GM21723 (cell line): ENCODE measurements at regions not wholly inside any gene's neighbourhood (a gene's known extent, or its start where the extent isn't known, plus 50 kb on each side); places are given as distances from the start of the nearest gene placed in this dataset.

Experiments
- ATAC-seq: cut with Tn5 transposase; IDR thresholded peaks from one replicate; pipeline ENCODE4 v1.9.1; 2021; ENCODE audit warnings: mild to moderate bottlenecking, moderate library complexity; ENCODE audit not compliant: unreplicated experiment

DNA sequence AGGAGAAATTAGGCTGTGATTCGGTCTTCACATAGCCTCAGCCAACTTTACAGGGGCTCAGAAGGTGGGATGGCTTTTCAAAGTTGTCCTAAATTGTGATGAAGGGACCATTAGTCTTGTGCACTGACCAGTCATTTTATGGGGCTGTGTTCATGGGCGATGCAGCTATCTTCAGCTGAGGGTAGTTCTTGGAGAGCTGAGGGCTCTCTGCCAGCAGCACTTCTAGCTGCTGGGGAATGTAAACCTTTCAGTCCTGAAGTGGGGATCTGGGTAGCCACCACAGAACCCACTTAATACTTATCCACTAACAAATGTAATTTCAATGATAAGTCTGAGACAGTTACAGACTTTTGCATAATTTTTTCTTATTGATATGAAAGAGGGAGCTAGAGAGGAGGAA lies 270.6 kb downstream of the AEBP2 start:
- no peak for ATAC-seq

DNA sequence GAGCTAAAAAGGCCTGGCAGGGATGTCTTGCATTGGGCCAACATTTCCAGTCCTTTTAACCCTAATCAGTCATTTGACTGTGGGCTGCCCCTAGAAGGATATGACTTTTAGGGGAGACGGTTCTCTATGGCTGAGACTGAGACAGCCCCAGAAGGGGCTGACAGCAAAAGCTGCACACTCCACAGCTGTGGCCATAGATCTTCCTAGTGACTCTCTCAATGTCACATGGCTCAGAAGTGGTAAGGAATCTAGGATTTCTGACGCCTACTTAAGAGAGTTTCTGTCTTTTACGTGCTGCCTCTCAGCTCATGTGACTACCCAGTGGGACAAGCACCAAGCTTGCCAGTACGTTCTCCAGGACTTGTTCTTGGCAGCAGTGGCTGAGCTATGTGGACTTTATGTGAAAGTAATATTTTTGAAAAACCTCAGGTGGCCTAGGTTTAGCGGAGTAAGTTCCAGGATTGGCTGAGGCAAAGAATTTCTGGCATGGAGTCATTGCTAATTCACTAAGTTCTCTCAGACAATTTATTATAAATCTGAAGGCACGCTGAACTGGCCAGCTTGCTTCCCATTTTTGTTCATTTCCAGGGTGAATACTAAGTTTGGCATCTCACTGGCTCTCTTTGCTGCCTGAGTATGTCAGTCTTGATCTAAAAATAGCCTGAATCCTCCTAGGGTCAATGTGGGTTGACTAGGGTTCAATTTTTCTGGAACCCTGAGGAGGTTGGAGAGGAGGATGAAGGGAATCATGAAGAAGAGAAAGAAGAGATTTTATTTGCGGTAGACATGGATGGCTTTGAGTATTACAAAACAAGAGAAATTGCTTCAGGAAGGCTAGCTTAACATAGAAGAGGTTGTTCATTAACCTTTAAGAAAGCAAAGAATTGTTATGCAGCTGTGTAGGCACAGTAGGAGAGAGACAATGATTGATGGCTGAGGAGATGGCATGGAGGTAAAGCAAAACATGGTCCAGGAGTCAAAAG lies 271.8 kb downstream of the AEBP2 start:
- ATAC-seq = no peak

DNA sequence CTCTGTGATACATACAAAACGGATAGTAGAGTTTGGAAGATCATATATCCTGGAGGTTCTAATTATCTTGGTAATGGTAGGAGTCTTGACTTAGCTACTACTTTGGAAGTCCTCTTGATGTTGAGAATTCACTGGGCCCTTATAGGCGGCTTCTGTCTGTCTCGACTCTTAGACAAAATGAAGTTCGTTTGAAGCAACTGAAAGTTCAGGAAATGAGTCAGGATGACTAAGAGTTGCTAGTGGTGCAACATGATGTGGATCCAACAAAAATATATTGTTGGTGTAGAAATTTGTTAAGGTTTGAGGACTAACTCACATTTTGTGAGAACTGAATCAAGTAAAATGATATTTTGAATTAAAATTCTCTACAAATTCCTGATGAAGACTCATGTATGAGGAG lies 272.7 kb downstream of the AEBP2 start:
- no peak for ATAC-seq

DNA sequence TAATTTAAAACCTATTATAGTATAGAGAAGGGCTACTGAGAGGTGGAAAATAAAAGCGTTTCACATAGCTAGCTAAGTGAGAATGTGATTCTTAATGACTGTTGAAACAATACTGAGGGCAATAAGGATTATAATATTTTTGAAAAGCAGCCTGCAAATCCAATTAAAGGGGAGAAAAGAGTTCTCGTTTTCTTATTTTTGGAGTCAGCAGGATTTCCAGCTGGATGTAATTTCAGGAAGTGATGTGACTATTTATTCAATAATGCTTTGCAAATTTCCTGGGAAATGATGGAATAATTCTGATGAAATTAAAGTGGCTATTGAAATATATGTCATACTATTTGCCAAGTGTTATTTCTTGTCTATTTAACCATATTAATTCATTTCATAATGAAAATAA lies 279.1 kb downstream of the AEBP2 start:
- no peak for ATAC-seq

DNA sequence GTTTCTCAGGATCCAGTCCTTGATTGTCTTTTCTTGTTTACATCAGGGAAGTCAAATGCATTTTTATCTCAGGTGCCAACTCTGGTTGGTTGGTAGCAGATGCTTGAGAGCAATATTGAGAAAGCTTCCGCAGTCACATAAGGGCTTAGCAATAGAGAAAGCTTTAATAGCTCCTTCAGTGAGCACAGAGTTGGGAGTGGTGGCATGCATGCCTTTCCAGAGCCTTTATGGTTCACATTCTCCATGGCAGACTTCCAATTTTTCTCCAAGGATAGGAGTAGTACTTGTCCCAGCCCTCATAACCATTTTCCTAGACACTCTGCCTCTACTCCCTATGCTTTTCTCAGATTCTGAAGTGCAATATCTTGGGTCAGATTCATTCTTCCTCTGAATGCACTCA lies 280.4 kb downstream of the AEBP2 start:
- ATAC-seq = no peak

DNA sequence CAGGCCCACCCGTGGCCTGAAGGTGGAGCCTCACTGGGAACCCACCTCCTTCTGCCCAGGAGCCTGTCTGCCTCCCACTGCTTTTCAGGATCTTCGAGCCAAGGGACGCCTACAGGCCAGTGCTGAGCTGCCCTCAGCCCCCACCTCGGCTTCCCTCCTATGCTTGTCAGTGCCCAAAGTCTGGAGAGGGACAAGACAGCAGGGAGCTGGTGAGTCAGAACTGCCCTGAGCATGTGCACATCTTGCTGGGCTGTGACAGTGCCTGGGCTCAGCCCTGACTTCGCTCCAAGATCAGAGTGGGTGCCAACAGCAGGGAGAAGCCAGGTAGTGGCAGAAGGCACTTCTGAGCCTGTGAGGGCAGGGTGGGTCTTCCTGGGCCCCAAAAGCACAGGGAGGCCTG lies 286.8 kb downstream of the AEBP2 start:
- no peak for ATAC-seq

DNA sequence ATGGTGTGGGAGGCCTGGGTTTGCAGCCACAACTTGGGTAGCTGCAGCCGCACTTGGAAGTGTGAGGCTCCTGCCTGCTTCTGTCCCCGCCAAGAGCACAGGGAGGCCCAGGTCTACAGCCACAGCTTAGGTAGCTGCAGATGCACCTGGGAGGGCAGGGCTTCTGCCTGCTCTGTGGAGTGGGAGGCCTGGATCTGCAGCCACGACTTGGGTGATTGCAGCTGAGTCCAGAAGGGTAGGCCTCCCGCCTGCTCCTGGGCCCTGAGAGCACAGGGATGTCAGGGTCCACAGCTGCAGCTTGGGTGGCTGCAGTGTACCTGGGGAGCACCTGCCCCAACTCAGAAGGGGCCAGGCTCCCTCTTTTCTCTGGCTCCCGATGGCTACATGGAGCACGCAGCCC lies 287.3 kb downstream of the AEBP2 start:
- ATAC-seq = no peak

DNA sequence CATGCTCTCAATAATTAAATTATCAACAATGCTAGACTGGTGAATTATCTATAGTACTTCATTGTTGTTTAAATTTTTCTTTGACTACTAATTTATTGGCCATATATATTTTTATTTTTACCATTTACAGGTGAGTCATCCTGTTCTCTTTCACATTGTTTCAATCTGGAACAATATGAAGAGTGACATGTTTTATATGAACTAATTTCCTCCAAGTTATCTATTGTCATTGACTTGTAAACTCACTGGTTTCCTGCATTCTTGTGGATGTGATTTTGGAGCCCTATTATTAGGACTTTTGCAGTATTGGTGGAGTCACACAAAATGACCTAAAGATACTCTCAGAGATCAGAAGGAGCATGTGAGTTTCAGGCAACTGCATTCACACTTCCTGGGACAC lies 297.7 kb downstream of the AEBP2 start:
- ATAC-seq = no peak

DNA sequence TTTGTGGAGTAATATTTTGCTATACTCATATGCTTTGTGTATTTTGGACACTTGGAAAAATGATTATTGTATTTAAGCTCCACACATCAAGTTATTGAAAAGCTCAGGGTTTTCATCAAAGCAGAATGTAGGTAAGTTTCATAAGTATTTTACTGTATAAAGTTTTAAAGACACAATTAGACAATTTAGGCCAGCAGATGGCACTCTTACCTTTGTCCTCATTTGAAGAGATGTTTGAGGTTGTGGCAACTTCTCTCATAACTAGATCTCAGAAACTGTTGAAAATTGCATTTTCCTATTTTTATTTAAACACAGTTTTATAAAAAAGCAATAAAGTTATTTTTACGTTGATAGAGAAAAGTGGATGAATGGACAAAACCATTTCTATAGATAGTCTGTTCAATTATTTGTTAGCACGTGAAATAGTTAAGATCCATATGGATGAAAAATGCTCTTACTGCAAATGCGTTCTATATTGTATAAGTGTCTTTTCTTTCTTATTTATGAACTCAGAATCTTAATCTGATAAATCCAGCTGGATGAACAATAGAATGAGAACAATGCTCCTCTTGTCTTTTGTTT lies 300.0 kb downstream of the AEBP2 start:
- ATAC-seq = no peak

DNA sequence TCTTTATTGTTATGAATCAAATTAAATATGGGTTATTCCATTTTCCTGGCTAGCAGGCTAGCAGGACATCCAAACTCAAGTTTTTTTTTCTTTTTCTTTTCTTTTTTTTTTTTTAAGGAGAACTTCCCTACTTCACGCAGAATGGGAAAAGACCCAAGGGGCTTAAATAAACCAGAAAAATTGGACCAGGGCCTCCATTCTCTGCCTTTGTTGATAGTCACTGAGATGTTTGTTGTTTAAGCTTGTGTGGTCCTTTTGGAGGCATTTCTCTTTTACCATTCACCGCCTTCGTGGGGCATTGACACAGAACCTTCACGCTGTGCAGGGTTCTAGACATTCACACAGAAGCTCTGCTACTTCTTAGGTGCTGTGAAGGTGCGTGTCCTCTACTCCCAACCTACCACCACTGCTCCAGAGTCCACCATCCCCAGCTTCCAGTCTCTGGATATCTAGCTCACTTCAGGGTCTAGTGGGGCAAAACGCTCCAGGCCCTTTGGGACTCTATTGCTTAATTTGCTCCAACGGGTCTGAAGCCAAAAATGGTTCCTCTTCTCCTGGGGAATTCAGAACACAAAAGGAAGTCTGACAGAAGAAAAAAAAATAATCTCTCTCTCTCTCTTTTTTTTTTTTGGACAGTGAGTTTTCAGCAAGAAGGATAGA lies 301.3 kb downstream of the AEBP2 start:
- no peak for ATAC-seq

DNA sequence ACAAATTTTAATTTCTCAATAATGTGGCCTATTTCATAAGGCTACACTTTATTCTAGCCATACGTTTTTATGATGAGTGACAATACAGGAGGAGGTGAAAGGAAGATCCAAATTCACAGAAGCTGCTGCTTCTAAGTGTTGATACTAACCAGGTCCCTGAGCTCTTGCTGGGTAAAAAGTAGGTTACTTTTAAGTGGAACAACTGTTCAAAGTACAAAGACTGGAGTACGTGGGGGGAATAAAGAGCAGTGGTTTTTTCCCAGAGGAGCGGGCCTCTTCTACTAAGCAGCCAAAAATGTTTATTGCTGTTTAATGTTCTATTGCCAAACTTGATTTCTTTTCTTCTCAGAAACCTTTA lies 301.8 kb downstream of the AEBP2 start:
- no peak for ATAC-seq

DNA sequence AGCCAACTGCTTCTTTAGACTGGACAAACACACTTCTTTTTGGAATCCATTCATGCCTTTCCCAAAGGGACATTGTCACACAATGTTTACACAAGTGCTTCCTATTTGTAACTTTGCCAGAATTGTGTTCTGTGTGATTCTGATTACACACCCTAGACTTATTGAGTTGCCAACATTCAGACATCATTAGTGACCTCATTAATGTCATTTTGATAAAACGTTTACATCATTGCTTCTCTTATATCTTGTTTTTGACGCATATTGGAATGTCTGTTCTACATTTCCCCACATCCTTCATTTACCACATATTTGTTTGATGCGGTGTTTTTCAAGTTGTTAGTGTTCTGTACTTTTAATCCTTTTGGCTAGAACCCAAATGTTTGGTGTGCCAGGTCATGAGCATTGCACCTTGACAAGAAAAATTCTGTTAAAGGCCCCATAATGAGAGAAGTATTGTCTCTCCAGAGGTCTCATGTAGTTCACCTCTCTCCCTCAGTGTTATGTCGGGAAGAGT lies 305.5 kb downstream of the AEBP2 start:
- no peak for ATAC-seq

DNA sequence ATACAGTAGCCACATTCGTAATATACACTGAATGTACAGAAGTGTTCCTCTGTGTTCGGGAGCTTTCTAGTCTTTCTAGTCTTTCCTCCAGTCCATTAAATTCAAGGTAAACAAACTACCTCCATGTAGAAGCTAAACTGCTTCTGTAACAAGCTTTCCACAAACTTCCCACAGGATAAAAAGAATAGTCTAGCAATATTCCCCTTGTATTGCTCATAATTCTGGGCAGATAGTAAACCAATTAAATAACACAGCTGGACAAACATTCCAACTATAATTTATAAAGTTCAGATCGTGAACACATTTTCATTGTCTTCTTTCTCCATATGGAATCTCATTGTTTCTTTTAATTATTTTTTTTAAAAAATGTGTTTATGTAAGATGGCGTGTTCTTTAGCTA lies 307.2 kb downstream of the AEBP2 start:
- ATAC-seq = no peak

DNA sequence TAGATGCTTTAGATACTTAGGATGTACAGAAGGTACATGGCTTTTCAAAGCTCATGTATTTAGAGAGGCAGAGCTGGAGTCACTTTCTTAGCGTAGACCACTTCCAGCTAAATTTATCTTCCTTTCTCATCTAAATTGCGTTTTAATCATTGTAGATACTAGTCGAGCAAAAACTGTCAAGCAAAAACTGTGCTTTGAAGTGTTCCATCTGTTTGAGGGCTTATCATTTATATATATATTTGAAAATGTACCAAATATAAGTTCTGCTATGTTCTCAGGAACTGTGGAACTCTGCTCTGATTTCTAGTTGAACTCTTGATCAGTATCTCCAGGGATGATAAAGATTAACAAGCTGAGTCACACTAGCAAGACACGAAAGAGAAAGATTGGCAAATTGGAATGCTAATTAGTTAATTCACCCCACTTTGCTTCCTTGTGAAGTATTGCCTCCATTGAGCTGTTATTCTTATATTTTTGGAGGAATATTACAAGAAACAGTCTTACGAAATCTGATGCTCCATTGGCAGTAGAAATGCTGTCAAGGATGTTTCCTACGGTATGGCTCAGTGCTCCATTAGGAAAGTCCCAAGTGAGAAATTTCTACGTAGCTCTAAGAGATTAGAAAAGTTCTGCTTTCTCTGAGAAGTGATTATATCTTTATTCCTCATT lies 310.7 kb downstream of the AEBP2 start:
- ATAC-seq = no peak

DNA sequence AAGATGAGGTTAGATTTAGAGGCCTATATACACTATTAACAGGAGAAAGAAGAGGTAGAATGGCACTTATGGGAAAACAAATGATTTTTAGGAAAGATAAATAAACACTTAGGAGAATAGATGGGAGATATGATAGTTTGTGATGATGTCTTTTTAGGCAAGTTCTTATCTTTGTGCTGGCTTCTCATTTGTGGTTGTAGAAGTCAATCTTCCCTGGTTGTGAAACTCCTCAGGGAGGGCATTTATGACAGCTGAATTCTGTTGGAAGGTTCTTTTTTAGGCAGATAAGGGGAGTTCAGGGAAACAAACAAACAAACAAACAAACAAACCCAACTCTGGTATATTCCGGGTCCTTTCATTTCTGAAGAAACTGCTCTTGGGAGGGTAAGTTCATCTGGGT lies 311.8 kb downstream of the AEBP2 start:
- ATAC-seq = no peak

DNA sequence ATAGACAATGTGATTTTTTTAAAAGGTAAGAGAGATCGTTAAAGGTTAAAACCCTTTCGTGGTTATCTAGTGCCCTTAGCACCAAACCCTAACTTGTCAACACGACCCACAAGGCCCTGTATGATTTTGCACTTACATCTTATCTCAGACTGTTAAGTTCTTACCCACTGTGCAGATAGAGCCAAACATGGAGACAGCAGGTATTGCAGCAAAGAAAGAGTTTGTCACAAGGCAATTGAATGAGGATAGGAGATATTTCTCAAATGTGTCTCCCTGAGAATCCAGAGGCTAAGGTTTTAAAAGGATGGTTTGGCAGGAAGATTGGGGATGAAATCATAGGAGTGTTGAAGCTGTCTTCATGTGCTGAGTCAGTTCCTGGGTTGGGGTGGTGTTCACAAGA lies 313.4 kb downstream of the AEBP2 start:
- ATAC-seq = no peak

DNA sequence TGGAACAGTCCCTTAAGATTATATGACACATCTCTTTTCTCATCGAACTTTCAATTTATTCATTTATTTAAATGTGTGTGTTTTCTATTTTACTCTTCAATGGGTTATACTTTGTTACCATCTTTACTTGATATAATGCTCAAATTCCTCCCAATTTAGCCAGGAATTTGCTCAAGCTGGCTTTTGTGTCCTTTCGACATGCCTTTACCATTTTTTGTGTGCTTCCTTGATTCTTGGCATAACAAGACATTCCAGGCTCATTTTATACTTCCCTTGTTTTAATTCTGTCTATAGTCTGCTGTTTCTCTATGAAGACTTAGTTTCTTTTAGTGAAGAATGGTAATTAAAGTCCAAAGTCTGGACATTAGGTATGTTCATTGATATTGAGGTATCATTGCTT lies 315.8 kb downstream of the AEBP2 start:
- no peak for ATAC-seq

DNA sequence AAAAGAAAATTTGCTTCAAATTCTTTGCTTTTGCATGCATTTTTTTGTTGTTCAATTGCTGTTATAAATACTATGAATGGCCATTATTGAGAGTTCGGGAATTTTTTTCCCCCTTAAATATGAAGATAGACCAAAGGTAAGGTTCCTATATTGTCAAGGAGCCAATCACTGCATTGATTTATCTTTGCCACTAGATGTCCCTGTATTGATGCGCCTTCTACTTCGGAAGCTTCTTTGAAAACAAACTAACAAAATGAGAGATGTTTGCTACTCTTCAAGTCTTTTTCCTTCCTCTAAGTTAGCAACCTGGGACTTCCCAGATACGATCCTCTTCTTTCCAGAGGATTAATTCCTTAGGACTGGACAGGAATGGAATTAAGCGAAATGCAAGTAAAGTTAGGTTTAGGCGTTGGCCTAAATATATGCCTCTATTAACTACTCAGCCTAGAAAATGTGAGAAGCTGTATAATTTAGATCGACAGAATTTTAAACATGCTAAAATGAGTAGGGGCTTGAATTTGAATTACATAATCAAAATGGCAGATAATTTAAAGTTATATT lies 318.1 kb downstream of the AEBP2 start:
- no peak for ATAC-seq

DNA sequence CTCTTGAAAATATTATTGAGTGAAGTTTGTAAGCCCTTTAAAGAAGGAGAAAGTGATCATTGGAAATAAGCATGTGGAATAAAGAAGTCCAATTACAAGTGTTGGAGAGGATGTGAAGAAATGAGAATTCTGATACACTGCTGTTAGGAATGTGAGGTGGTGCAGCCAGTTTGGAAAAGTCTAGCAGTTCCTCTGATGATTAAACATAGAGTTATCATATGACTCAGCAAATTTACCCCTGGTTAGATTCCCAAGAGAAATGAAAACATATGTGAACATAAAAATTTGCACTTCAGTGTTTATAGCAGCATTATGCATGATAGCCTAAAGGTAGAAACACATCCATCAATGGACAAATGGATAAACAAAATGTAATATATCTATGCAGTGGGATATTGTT lies 319.9 kb downstream of the AEBP2 start:
- no peak for ATAC-seq

DNA sequence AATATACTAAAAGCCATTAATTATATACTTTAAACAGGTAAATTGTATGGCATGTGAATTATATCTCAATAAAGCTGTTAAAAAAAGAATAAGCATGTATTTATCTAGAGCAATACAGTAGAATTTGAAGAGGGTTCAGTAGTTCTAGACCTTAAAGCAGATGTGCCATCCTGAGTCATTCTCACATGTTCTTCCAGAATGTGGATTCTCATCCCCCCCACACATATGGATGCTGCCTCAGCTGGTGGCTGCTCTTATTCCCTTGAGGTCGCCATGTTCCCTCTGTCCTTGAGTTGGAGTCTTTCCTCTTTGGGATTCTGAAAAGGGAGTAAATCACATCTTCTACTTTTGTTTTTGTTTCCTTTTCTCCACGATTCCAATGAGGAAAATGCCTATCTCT lies 321.3 kb downstream of the AEBP2 start:
- ATAC-seq = no peak

DNA sequence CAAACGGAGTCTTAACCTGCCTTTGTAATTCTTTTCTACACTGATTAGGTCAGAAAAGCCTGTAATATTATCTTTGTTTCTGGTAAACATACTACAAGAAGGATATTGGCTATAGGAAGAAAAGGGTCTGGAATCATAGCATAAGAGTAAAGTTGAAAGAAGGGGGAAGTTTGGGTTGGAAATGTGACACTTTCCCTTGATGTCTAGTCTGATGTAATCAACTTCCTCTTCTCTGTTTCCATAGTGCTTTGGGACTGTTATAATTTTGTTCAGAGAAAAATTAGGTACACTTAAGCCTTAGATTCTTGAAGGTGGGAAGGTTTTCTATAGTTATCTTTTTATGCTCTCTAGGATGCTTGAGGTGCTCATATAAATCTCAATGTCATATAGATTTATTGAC lies 322.2 kb downstream of the AEBP2 start:
- ATAC-seq = no peak
